ENCODE measurements at regions not wholly inside any gene's neighbourhood (a gene's known extent, or its start where the extent isn't known, plus 50 kb on each side); places are given as distances from the start of the nearest gene placed in this dataset.

GRCh38 chr21:23633447-23633940 lies 1973.8 kb downstream of the MRPL39 start:
- no peak for DNase-seq

GRCh38 chr21:23624281-23624680 lies 1983.0 kb downstream of the MRPL39 start:
- Histone ChIP-seq H3K27me3 (ENCODE audit: low read depth) (no peaks in the 10 kb centered on the region), H3K27ac (no peak overlapping the region), H3K4me3 (no peak overlapping the region), H3K9me3 (no peaks in the 10 kb centered on the region), H3K36me3 (no peaks in the 10 kb centered on the region), H3K4me1 (no peaks in the 10 kb centered on the region)
- DNase-seq (no peak), ATAC-seq (no peak)
- TF ChIP-seq, protein P1, sequence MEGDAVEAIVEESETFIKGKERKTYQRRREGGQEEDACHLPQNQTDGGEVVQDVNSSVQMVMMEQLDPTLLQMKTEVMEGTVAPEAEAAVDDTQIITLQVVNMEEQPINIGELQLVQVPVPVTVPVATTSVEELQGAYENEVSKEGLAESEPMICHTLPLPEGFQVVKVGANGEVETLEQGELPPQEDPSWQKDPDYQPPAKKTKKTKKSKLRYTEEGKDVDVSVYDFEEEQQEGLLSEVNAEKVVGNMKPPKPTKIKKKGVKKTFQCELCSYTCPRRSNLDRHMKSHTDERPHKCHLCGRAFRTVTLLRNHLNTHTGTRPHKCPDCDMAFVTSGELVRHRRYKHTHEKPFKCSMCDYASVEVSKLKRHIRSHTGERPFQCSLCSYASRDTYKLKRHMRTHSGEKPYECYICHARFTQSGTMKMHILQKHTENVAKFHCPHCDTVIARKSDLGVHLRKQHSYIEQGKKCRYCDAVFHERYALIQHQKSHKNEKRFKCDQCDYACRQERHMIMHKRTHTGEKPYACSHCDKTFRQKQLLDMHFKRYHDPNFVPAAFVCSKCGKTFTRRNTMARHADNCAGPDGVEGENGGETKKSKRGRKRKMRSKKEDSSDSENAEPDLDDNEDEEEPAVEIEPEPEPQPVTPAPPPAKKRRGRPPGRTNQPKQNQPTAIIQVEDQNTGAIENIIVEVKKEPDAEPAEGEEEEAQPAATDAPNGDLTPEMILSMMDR (IDR thresholded peaks at IDR 0.05) = no peak
- intact Hi-C loops (cut with DNase I) = no loop called here

More at GRCh38 chr21:23633447-23633940, 1973.8 kb downstream of the MRPL39 start:
- no peak for ATAC-seq
- Histone ChIP-seq H3K27me3 (ENCODE audit: low read depth) (no peaks in the 10 kb centered on the region), H3K4me3 (no peak overlapping the region), H3K9me3 (no peaks in the 10 kb centered on the region), H3K4me1 (no peaks in the 10 kb centered on the region), H3K36me3 (no peaks in the 10 kb centered on the region), H3K27ac (no peak overlapping the region)
- intact Hi-C loops (cut with DNase I) = no loop called here
- TF ChIP-seq, protein P1 (IDR thresholded peaks at IDR 0.05) = no peak

DNA sequence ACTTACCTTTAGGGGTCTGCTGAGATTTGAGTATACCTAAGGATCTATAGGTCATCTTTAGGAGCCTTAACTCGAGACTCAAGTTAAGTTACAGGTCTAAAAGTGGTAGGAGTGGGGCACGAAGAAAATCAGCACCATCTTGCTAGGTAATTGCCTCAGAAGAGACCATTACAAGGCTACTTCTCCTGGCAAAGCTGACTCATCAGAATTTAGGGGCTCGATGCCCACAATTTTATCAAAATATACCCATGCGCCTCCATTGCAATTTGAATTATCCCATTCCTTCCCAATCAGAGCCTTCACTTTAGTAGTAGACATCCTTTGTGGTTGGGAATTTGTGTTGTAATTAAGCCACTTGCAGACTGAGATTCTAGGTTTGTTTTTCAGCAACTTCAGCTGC lies 1994.3 kb downstream of the MRPL39 start:
- intact Hi-C loops (cut with DNase I) = no loop called here
- Histone ChIP-seq H3K9me3 (no peaks in the 10 kb centered on the region), H3K4me1 (no peaks in the 10 kb centered on the region), H3K36me3 (no peaks in the 10 kb centered on the region), H3K4me3 (no peak overlapping the region), H3K27me3 (ENCODE audit: low read depth) (no peaks in the 10 kb centered on the region), H3K27ac (no peak overlapping the region)
- TF ChIP-seq, protein P1 (IDR thresholded peaks at IDR 0.05) = no peak
- no peak for ATAC-seq
- no peak for DNase-seq

DNA sequence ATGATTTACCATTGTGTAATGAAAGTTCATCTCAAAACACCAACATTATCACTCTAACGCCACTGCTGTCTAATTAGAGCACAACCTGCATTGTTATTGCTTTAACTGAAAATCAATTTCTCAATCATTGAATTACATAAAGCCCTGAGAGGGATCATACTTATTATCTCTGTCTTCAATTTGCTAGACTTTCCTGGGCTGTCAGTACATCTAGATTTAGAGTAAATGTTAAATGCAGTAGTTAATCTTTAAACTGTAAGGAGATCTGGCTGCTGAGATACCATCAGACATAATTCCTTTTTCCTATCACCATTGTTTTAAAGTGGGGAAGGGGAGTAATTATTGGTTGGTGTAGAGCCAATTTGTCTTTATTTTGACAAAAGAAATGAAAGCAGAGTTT lies 1995.1 kb downstream of the MRPL39 start:
- no peaks in the 10 kb centered on the region for H3K36me3 ChIP-seq
- no peaks in the 10 kb centered on the region for H3K4me1 ChIP-seq
- TF ChIP-seq, protein P1 (IDR thresholded peaks at IDR 0.05) = no peak
- H3K27me3 ChIP-seq (ENCODE audit: low read depth) = no peaks in the 10 kb centered on the region
- intact Hi-C loops (cut with DNase I) = no loop called here
- no peak overlapping the region for H3K4me3 ChIP-seq
- DNase-seq (no peak), ATAC-seq (no peak)
- H3K27ac ChIP-seq = no peak overlapping the region
- H3K9me3 ChIP-seq = no peaks in the 10 kb centered on the region

DNA sequence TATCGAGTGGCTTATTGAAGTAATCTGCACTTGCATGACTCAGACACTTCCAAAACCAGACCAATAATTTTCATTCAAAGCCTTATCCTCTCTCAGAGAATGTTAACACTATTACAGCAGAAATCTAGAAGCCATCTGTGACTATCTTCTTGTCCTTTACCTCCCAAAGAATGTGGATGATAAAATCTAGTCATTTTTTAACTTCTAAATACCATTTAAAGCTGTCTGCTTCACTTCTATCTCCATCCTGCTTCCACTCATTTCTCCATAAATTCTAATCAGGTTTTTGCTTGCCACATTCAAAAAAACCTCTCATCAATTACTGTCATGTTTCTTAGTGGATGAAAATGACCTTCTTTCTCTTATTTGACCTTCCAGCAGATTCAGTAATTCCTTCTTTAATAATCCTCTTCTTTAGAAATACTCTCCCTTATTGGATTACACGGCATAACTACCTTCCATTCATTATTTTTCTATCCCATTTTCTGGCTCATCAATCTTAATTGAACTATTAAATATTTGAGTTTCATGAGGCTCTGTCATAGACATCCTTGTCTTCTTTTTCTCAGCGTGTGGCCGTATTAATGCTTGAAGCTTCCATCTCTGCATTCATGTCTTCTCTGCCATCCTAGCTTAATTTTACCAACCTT lies 1999.4 kb downstream of the MRPL39 start:
- DNase-seq = no peak

More for the DNA sequence above, 1999.4 kb downstream of the MRPL39 start:
- Histone ChIP-seq H3K36me3 (no peaks in the 10 kb centered on the region), H3K4me1 (no peaks in the 10 kb centered on the region), H3K9me3 (no peaks in the 10 kb centered on the region), H3K27ac (no peak overlapping the region), H3K4me3 (no peak overlapping the region), H3K27me3 (ENCODE audit: low read depth) (no peaks in the 10 kb centered on the region)
- intact Hi-C loops (cut with DNase I) = no loop called here
- TF ChIP-seq, protein P1 (IDR thresholded peaks at IDR 0.05) = no peak
- ATAC-seq = no peak
